ENCODE measurements at regions not wholly inside any gene's neighbourhood (a gene's known extent, or its start where the extent isn't known, plus 50 kb on each side); places are given as distances from the start of the nearest gene placed in this dataset.

DNA sequence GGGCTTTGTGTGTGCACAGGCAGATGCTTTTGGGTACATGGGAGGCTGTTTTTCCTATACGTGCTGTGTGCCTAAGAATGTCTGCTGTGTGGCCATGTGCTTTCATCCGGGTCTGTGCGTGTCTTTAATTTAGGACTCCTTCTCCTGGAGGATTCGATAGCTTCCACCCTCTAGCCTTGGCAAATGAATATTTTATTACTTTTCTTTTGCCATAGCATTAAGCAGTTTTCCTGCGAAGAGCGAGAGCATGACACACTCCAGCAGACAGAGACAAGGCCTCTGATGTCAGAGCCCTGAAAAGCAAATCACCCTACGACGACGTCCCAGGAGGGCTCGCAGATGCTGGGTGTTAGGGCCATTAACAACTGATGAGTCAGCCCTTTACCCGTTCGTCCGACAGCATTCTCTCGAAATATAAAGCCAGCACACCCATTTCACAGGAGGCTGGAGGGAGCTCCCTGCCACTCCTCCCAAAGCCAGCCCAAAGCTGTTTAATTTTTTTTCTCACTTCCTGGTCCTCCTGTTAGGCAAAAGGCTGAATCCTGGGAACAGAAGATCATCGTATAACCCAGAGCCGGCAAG, 311.3 kb upstream of the ZMIZ1 start:
- ChIA-PET POLR2A (no interaction called here), RAD21 (ENCODE audit: low non-redundant PET in 1 of 2, low total read pairs in 2 of 2, uncharacterized antibody in 2 of 2, unreplicated experiment in 2 of 2) (no interaction called here), CTCF (no interaction called here)
- Histone ChIP-seq H3K4me1 (ENCODE audit: control insufficient read depth in 1 of 2, insufficient read depth in 2 of 2, low read length in 2 of 2) (peaks cover 11 to 21% of the 10 kb centered on the region in 2 experiments; a peak in 3 of 4 replicates), H3K79me2 (ENCODE audit: insufficient read depth, low read length) (no peaks in the 10 kb centered on the region), H3K9ac (ENCODE audit: low read length) (0 out of 2 replicates have a peak overlapping the region, but pooled peaks have one; percentile 12), H3K36me3 (ENCODE audit: control insufficient read depth in 1 of 2, insufficient read depth in 2 of 2, low read length in 2 of 2) (no peaks in the 10 kb centered on the region), H3K9me3 (ENCODE audit: control insufficient read depth in 1 of 2, insufficient read depth in 1 of 2, low read depth in 1 of 2, low read length in 2 of 2) (no peaks in the 10 kb centered on the region), H3K9me2 (ENCODE audit: insufficient read depth) (no peaks in the 10 kb centered on the region), H4K20me1 (ENCODE audit: insufficient read depth) (no peaks in the 10 kb centered on the region), H3K27me3 (ENCODE audit: insufficient read depth, low read length) (peaks cover 15% of the 10 kb centered on the region; the same call in 1 of the 2 replicates), H3K27ac (ENCODE audit: low read depth, low read length) (no peak overlapping the region), H3K4me2 (ENCODE audit: low read length) (peak overlapping the region; percentile 68), H3K4me3 (replicated peaks in 1 of 2; ENCODE audit: low read depth in 1 of 2, low read length in 2 of 2) (no peak overlapping the region), H2AFZ (ENCODE audit: low read depth, low read length, poor library complexity, severe bottlenecking) (peak overlapping the region; percentile 71)
- BruUV-seq (replicated peaks) = no TSS peak
- intact Hi-C loops (cut with micrococcal nuclease) = loop anchor here (10.0 kb wide), 1 partner anchor 437 kb away; no protein-coding TSS in a partner anchor
- TF ChIP-seq CEBPB (IDR thresholded peaks at IDR 0.05; ENCODE audit: low read depth) = no peak
- ATAC-seq (no peak), DNase-seq (ENCODE audit: low read depth, low spot score) (no peak)

- Histone ChIP-seq H2AFZ (ENCODE audit: low read depth, low read length, poor library complexity, severe bottlenecking) (no peak overlapping the region), H3K79me2 (ENCODE audit: insufficient read depth, low read length) (no peaks in the 10 kb centered on the region), H3K9me3 (ENCODE audit: control insufficient read depth in 1 of 2, insufficient read depth in 1 of 2, low read depth in 1 of 2, low read length in 2 of 2) (no peaks in the 10 kb centered on the region), H3K4me1 (ENCODE audit: control insufficient read depth in 1 of 2, insufficient read depth in 2 of 2, low read length in 2 of 2) (peaks cover 11 to 21% of the 10 kb centered on the region in 2 experiments; a peak in 3 of 4 replicates), H3K27me3 (ENCODE audit: insufficient read depth, low read length) (peaks cover 13% of the 10 kb centered on the region; the same call in 1 of the 2 replicates), H3K27ac (ENCODE audit: low read depth, low read length) (no peak overlapping the region), H3K4me3 (replicated peaks in 1 of 2; ENCODE audit: low read depth in 1 of 2, low read length in 2 of 2) (no peak overlapping the region), H3K9me2 (ENCODE audit: insufficient read depth) (no peaks in the 10 kb centered on the region), H3K4me2 (ENCODE audit: low read length) (no peak overlapping the region), H4K20me1 (ENCODE audit: insufficient read depth) (no peaks in the 10 kb centered on the region), H3K9ac (ENCODE audit: low read length) (no peak overlapping the region), H3K36me3 (ENCODE audit: control insufficient read depth in 1 of 2, insufficient read depth in 2 of 2, low read length in 2 of 2) (no peaks in the 10 kb centered on the region)
- BruUV-seq (replicated peaks) = no TSS peak
- ChIA-PET RAD21 (ENCODE audit: low non-redundant PET in 1 of 2, low total read pairs in 2 of 2, uncharacterized antibody in 2 of 2, unreplicated experiment in 2 of 2) (no interaction called here), POLR2A (no interaction called here), CTCF (no interaction called here)
- no peak for TF ChIP-seq YY1 (IDR thresholded peaks at IDR 0.05; ENCODE audit: extremely low read depth, insufficient replicate concordance, low read depth, low read length)
- no peak for TF ChIP-seq ELF1 (IDR thresholded peaks at IDR 0.05; ENCODE audit: borderline replicate concordance, low read depth)
- TF ChIP-seq, protein P1, sequence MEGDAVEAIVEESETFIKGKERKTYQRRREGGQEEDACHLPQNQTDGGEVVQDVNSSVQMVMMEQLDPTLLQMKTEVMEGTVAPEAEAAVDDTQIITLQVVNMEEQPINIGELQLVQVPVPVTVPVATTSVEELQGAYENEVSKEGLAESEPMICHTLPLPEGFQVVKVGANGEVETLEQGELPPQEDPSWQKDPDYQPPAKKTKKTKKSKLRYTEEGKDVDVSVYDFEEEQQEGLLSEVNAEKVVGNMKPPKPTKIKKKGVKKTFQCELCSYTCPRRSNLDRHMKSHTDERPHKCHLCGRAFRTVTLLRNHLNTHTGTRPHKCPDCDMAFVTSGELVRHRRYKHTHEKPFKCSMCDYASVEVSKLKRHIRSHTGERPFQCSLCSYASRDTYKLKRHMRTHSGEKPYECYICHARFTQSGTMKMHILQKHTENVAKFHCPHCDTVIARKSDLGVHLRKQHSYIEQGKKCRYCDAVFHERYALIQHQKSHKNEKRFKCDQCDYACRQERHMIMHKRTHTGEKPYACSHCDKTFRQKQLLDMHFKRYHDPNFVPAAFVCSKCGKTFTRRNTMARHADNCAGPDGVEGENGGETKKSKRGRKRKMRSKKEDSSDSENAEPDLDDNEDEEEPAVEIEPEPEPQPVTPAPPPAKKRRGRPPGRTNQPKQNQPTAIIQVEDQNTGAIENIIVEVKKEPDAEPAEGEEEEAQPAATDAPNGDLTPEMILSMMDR (IDR thresholded peaks at IDR 0.05 in 2 of 3, conservative IDR thresholded peaks at IDR 0.05 in 1 of 3; ENCODE audit: borderline replicate concordance in 1 of 3, insufficient read depth in 1 of 3, low read depth in 2 of 3, low read length in 2 of 3) = no peak
- TF ChIP-seq ZBTB33 (IDR thresholded peaks at IDR 0.05; ENCODE audit: extremely low read depth, insufficient replicate concordance, low read length) = no peak
- no peak for TF ChIP-seq JUND (IDR thresholded peaks at IDR 0.05)
- no peak for TF ChIP-seq ZFX (IDR thresholded peaks at IDR 0.05)
- no peak for TF ChIP-seq CBX3 (IDR thresholded peaks at IDR 0.05; ENCODE audit: low read depth)
- TF ChIP-seq EZH2phosphoT487 (IDR thresholded peaks at IDR 0.05; ENCODE audit: borderline replicate concordance) = no peak
- TF ChIP-seq FOSL1 (IDR thresholded peaks at IDR 0.05; ENCODE audit: low read depth) = no peak
- no peak for TF ChIP-seq TCF7L2 (IDR thresholded peaks at IDR 0.05; ENCODE audit: borderline replicate concordance, extremely low read depth, insufficient read depth, insufficient read length)
- TF ChIP-seq SRF (IDR thresholded peaks at IDR 0.05; ENCODE audit: low read depth) = no peak
- TF ChIP-seq EGR1 (IDR thresholded peaks at IDR 0.05; ENCODE audit: low read depth) = no peak
- intact Hi-C loops (cut with micrococcal nuclease) = loop anchor here (10.0 kb wide), 1 partner anchor 437 kb away; no protein-coding TSS in a partner anchor
- DNase-seq (ENCODE audit: low read depth, low spot score) = no peak
- no peak for ATAC-seq
Observed at GRCh38 chr10:78758176-78758575, 310.6 kb upstream of the ZMIZ1 start.

All from HCT116 (cell line).